GM12872 (cell line): ENCODE measurements at regions not wholly inside any gene's neighbourhood (a gene's known extent, or its start where the extent isn't known, plus 50 kb on each side); places are given as distances from the start of the nearest gene placed in this dataset.

ENCODE experiments used
- CTCF ChIP-seq: IDR thresholded peaks from 3 replicates; pipeline ENCODE4 v1.5.1; 2011; ENCODE audit warnings: low read depth, mild to moderate bottlenecking, low read length, moderate library complexity; ENCODE audit not compliant: insufficient read depth

GRCh38 chr3:26074080-26074479 is 284.2 kb downstream of the OXSM start:
- no peak for TF ChIP-seq CTCF

- TF ChIP-seq CTCF, result no peak
These were observed 288.6 kb downstream of the OXSM start for GRCh38 chr3:26078539-26078938.

- no peak for TF ChIP-seq CTCF
These were observed 291.3 kb downstream of the OXSM start for GRCh38 chr3:26081166-26081565.

- TF ChIP-seq CTCF, result no peak
These were observed 291.9 kb downstream of the OXSM start for GRCh38 chr3:26081806-26082205.

GRCh38 chr3:26082911-26083310 is 293.0 kb downstream of the OXSM start:
- no peak for TF ChIP-seq CTCF

- no peak for TF ChIP-seq CTCF
These were observed 294.7 kb downstream of the OXSM start for GRCh38 chr3:26084629-26085028.

- no peak for TF ChIP-seq CTCF
These were observed 297.9 kb downstream of the OXSM start for GRCh38 chr3:26087751-26088150.

GRCh38 chr3:26089249-26089648 is 299.4 kb downstream of the OXSM start:
- TF ChIP-seq CTCF, result no peak
